ENCODE measurements at regions not wholly inside any gene's neighbourhood (a gene's known extent, or its start where the extent isn't known, plus 50 kb on each side); places are given as distances from the start of the nearest gene placed in this dataset.

DNA sequence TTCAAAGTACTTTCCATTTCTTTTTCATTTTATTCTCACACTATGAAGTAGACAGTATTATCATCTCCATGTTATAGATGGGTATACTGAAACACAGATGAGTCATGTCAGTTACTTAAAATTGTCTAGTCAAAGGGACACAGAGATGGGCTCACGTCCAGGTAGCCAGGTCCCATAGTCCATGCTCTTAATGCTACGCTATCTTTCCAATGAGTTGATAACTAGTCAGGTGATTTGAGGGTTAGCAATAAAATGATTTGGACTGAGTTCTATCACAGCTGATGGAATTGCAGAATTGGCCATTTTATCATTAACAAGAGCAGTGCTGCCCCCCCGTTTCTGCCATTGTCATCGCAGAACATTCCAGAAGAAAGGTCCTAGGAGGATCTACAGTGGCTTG is 318.9 kb downstream of the DLEU7 start:
- no peak overlapping the region for H3K4me2 ChIP-seq (replicated peaks; ENCODE audit: low read depth, low read length, poor library complexity, severe bottlenecking)
- intact Hi-C loops (cut with micrococcal nuclease) = no loop called here

GRCh38 chr13:50526661-50527071 is 316.8 kb downstream of the DLEU7 start:
- Histone ChIP-seq H3K4me1 (ENCODE audit: control insufficient read depth in 2 of 2, insufficient read depth in 2 of 2, low read length in 2 of 2) (peaks cover 24 to 25% of the 10 kb centered on the region in 2 donors), H3K9me3 (ENCODE audit: control extremely low read depth in 1 of 3, control insufficient read depth in 2 of 3, insufficient read depth in 1 of 3, low read length in 2 of 3) (no peaks in the 10 kb centered on the region), H3K27ac (ENCODE audit: low read length in 2 of 2) (no peak overlapping the region), H3K27me3 (replicated peaks in 1 of 4; ENCODE audit: control extremely low read depth in 1 of 4, control insufficient read depth in 3 of 4, insufficient read depth in 4 of 4, low read length in 3 of 4) (no peaks in the 10 kb centered on the region), H3K4me2 (replicated peaks; ENCODE audit: low read depth, low read length, poor library complexity, severe bottlenecking) (peak overlapping the region; percentile 25), H4K20me1 (ENCODE audit: control insufficient read depth, insufficient read depth, low read length, poor library complexity, severe bottlenecking) (no peaks in the 10 kb centered on the region), H3K79me2 (ENCODE audit: control insufficient read depth, insufficient read depth, low read length) (no peaks in the 10 kb centered on the region), H3K4me3 (ENCODE audit: control extremely low read depth in 1 of 5, extremely low read depth in 1 of 5, insufficient read depth in 1 of 5, low read depth in 2 of 5, low read length in 4 of 5) (no peak overlapping the region), H3K9ac (ENCODE audit: low read length) (no peak overlapping the region), H2AFZ (ENCODE audit: insufficient read depth, low read depth, low read length, poor library complexity, severe bottlenecking) (peak overlapping the region; percentile 18), H3K36me3 (replicated peaks in 1 of 2; ENCODE audit: control extremely low read depth in 1 of 2, control insufficient read depth in 1 of 2, extremely low read depth in 1 of 2, insufficient read depth in 2 of 2, low read length in 1 of 2) (no peaks in the 10 kb centered on the region)
- Mint-ChIP-seq H3K27ac (peak overlapping the region; percentile 47), H3K27me3 (no peaks in the 10 kb centered on the region), H3K4me3 (peak overlapping the region; percentile 10), H3K4me1 (peaks cover 30% of the 10 kb centered on the region), H3K9me3 (ENCODE audit: insufficient read depth) (no peaks in the 10 kb centered on the region)
- ChIA-PET CTCF (interaction anchor here (1.5 to 1.9 kb wide), 3 partner anchors 14 to 550 kb away, joined by 5 to 10 read pairs (median 7); no protein-coding TSS in a partner anchor), POLR2A (interaction anchor here (0.6 to 1.2 kb wide), 4 partner anchors 9 to 402 kb away, joined by 3 to 4 read pairs (median 3); no protein-coding TSS in a partner anchor)
- DNase-seq = no peak
- 89% methylated on average over 4 of the region's 7 CpGs for WGBS (ENCODE audit: insufficient coverage)
- no peak for TF ChIP-seq EZH2 (IDR thresholded peaks at IDR 0.05; ENCODE audit: borderline replicate concordance, insufficient read depth, low read depth, low read length, poor library complexity, severe bottlenecking)
- TF ChIP-seq, protein P1, sequence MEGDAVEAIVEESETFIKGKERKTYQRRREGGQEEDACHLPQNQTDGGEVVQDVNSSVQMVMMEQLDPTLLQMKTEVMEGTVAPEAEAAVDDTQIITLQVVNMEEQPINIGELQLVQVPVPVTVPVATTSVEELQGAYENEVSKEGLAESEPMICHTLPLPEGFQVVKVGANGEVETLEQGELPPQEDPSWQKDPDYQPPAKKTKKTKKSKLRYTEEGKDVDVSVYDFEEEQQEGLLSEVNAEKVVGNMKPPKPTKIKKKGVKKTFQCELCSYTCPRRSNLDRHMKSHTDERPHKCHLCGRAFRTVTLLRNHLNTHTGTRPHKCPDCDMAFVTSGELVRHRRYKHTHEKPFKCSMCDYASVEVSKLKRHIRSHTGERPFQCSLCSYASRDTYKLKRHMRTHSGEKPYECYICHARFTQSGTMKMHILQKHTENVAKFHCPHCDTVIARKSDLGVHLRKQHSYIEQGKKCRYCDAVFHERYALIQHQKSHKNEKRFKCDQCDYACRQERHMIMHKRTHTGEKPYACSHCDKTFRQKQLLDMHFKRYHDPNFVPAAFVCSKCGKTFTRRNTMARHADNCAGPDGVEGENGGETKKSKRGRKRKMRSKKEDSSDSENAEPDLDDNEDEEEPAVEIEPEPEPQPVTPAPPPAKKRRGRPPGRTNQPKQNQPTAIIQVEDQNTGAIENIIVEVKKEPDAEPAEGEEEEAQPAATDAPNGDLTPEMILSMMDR (IDR thresholded peaks at IDR 0.05) = no peak
- intact Hi-C loops (cut with micrococcal nuclease) = loop anchor here (5.0 kb wide), 1 partner anchor 66 kb away; no protein-coding TSS in a partner anchor
- ATAC-seq (ENCODE audit: low read depth) = peak; percentile 57

More for the DNA sequence above, 318.9 kb downstream of the DLEU7 start:
- Mint-ChIP-seq H3K27ac (no peak overlapping the region), H3K27me3 (no peaks in the 10 kb centered on the region), H3K4me3 (no peak overlapping the region), H3K4me1 (peaks cover 30% of the 10 kb centered on the region), H3K9me3 (ENCODE audit: insufficient read depth) (no peaks in the 10 kb centered on the region)
- 100% methylated on average over 4 of the region's 4 CpGs for WGBS (ENCODE audit: insufficient coverage)
- no peak for ATAC-seq (ENCODE audit: low read depth)
- Histone ChIP-seq H4K20me1 (ENCODE audit: control insufficient read depth, insufficient read depth, low read length, poor library complexity, severe bottlenecking) (no peaks in the 10 kb centered on the region), H3K27me3 (replicated peaks in 1 of 4; ENCODE audit: control extremely low read depth in 1 of 4, control insufficient read depth in 3 of 4, insufficient read depth in 4 of 4, low read length in 3 of 4) (no peaks in the 10 kb centered on the region), H3K9ac (ENCODE audit: low read length) (no peak overlapping the region), H3K9me3 (ENCODE audit: control extremely low read depth in 1 of 3, control insufficient read depth in 2 of 3, insufficient read depth in 1 of 3, low read length in 2 of 3) (no peaks in the 10 kb centered on the region), H3K36me3 (replicated peaks in 1 of 2; ENCODE audit: control extremely low read depth in 1 of 2, control insufficient read depth in 1 of 2, extremely low read depth in 1 of 2, insufficient read depth in 2 of 2, low read length in 1 of 2) (no peaks in the 10 kb centered on the region), H3K79me2 (ENCODE audit: control insufficient read depth, insufficient read depth, low read length) (no peaks in the 10 kb centered on the region), H3K4me3 (ENCODE audit: control extremely low read depth in 1 of 5, extremely low read depth in 1 of 5, insufficient read depth in 1 of 5, low read depth in 2 of 5, low read length in 4 of 5) (no peak overlapping the region), H3K4me1 (ENCODE audit: control insufficient read depth in 2 of 2, insufficient read depth in 2 of 2, low read length in 2 of 2) (peaks cover 24 to 25% of the 10 kb centered on the region in 2 donors), H3K27ac (ENCODE audit: low read length in 2 of 2) (no peak overlapping the region), H2AFZ (ENCODE audit: insufficient read depth, low read depth, low read length, poor library complexity, severe bottlenecking) (no peak overlapping the region)
- no peak for DNase-seq
- TF ChIP-seq EZH2 (IDR thresholded peaks at IDR 0.05; ENCODE audit: borderline replicate concordance, insufficient read depth, low read depth, low read length, poor library complexity, severe bottlenecking) = no peak
- TF ChIP-seq, protein P1 (IDR thresholded peaks at IDR 0.05) = no peak
- ChIA-PET CTCF (interaction anchor here (1.3 to 1.6 kb wide), 3 partner anchors 277 to 548 kb away, joined by 3 to 5 read pairs (median 4); no protein-coding TSS in a partner anchor), POLR2A (interaction anchor here (0.7 kb wide), 1 partner anchor 434 kb away, joined by 4 read pairs; no protein-coding TSS in a partner anchor)
